ENCODE measurements at regions not wholly inside any gene's neighbourhood (a gene's known extent, or its start where the extent isn't known, plus 50 kb on each side); places are given as distances from the start of the nearest gene placed in this dataset.

- no peaks in the 10 kb centered on the region for H3K4me1 ChIP-seq
- no peak overlapping the region for H3K4me3 ChIP-seq
- whole genome bisulfite sequencing, 5 donors = 84 to 89% (median 85%) methylated on average over 12 of the region's 12 CpGs
- no peaks in the 10 kb centered on the region for H3K36me3 ChIP-seq
- H3K9me3 ChIP-seq = no peaks in the 10 kb centered on the region
- no peak overlapping the region for H3K27ac ChIP-seq
- no peak for DNase-seq
- no peak for TF ChIP-seq POLR2A (IDR thresholded peaks at IDR 0.05)
- H3K27me3 ChIP-seq (replicated peaks in 1 of 7) = peaks cover 0 to 25% (median 0%) of the 10 kb centered on the region in 7 donors
- intact Hi-C loops (cut with DNase I; ENCODE audit: low total_unique reads) = no loop called here
Observed at GRCh38 chr22:48972979-48973693, 854.5 kb downstream of the BRD1 start.

GRCh38 chr22:48968201-48968959, 859.3 kb downstream of the BRD1 start:
- H3K27ac ChIP-seq = no peak overlapping the region
- peaks cover 0 to 7% (median 0%) of the 10 kb centered on the region in 8 donors for H3K9me3 ChIP-seq
- TF ChIP-seq POLR2AphosphoS5 (IDR thresholded peaks at IDR 0.05) = no peak
- peak in 1 of 11 experiments; percentile 43 for TF ChIP-seq CTCF (IDR thresholded peaks at IDR 0.05 in 8 of 11, conservative IDR thresholded peaks at IDR 0.05 in 3 of 11)
- TF ChIP-seq POLR2A (IDR thresholded peaks at IDR 0.05) = no peak
- H3K27me3 ChIP-seq (replicated peaks in 1 of 7) = peaks cover 0 to 12% (median 0%) of the 10 kb centered on the region in 7 donors
- H3K36me3 ChIP-seq = no peaks in the 10 kb centered on the region
- H3K4me1 ChIP-seq = no peaks in the 10 kb centered on the region
- intact Hi-C loops (cut with DNase I; ENCODE audit: low total_unique reads) = no loop called here
- WGBS, 5 donors = 37 to 53% (median 45%) methylated on average over 1 to 11 of the region's 11 CpGs
- H3K4me3 ChIP-seq = no peak overlapping the region
- DNase-seq = peak; percentile 51

GRCh38 chr22:48963405-48963804, 864.3 kb downstream of the BRD1 start:
- no peak for DNase-seq
- H3K27me3 ChIP-seq (replicated peaks in 1 of 7) = peaks cover 0 to 49% (median 0%) of the 10 kb centered on the region in 7 donors
- H3K4me1 ChIP-seq = no peaks in the 10 kb centered on the region
- H3K27ac ChIP-seq = no peak overlapping the region
- intact Hi-C loops (cut with DNase I; ENCODE audit: low total_unique reads) = no loop called here
- WGBS, 5 donors = 50 to 69% (median 64%) methylated on average over 1 of the region's 1 CpG
- no peak for TF ChIP-seq POLR2AphosphoS5 (IDR thresholded peaks at IDR 0.05)
- no peak for TF ChIP-seq CTCF (IDR thresholded peaks at IDR 0.05 in 8 of 11, conservative IDR thresholded peaks at IDR 0.05 in 3 of 11)
- TF ChIP-seq POLR2A (IDR thresholded peaks at IDR 0.05) = no peak
- no peaks in the 10 kb centered on the region for H3K36me3 ChIP-seq
- H3K4me3 ChIP-seq = no peak overlapping the region
- H3K9me3 ChIP-seq = peaks cover 0 to 8% (median 0%) of the 10 kb centered on the region in 8 donors

GRCh38 chr22:48961705-48962104, 866.0 kb downstream of the BRD1 start:
- no peak for TF ChIP-seq POLR2AphosphoS5 (IDR thresholded peaks at IDR 0.05)
- TF ChIP-seq POLR2A (IDR thresholded peaks at IDR 0.05) = no peak
- no peak for TF ChIP-seq CTCF (IDR thresholded peaks at IDR 0.05 in 8 of 11, conservative IDR thresholded peaks at IDR 0.05 in 3 of 11)

More at GRCh38 chr22:48961705-48962104, 866.0 kb downstream of the BRD1 start:
- WGBS, 5 donors = 55 to 81% (median 69%) methylated on average over 2 of the region's 2 CpGs
- DNase-seq = no peak
- Histone ChIP-seq H3K4me1 (no peaks in the 10 kb centered on the region), H3K4me3 (no peak overlapping the region), H3K9me3 (peaks cover 0 to 8% (median 0%) of the 10 kb centered on the region in 8 donors), H3K27me3 (replicated peaks in 1 of 7) (peaks cover 0 to 42% (median 0%) of the 10 kb centered on the region in 7 donors), H3K36me3 (no peaks in the 10 kb centered on the region), H3K27ac (no peak overlapping the region)
- intact Hi-C loops (cut with DNase I; ENCODE audit: low total_unique reads) = no loop called here

All from spleen (tissue), 11 donors.